IMR-90 (cell line): ENCODE measurements at regions not wholly inside any gene's neighbourhood (a gene's known extent, or its start where the extent isn't known, plus 50 kb on each side); places are given as distances from the start of the nearest gene placed in this dataset.

Source experiments
- ATAC-seq: fragments of 200-7000 bp; cut with Tn5 transposase; 2 replicates; pipeline ENCODE4 v1.9.1; 2020; ENCODE audit warnings: low read depth, mild to moderate bottlenecking, moderate library complexity
- BruUV-seq: library from RNA; stranded (reverse); fragments of 400-500 nt; replicated peaks from 2 replicates; lab custom pipeline; 2021; lab: Mats Ljungman, UMichigan
- CTCF ChIA-PET: fragments of 300-600 bp; formaldehyde crosslinking; extraction: SDS; loops from one replicate; lab custom pipeline; 2021; ENCODE audit warnings: antibody characterized with exemption; lab: Yijun Ruan, JAX
- POLR2A ChIA-PET: fragments of 300-600 bp; sonication (Branson Sonifier 250); formaldehyde crosslinking; loops from one replicate; lab custom pipeline; 2022; ENCODE audit warnings: antibody characterized with exemption; ENCODE audit not compliant: unreplicated experiment; lab: Charles Lee
- DNase-seq: peaks from one replicate; pipeline ENCODE4 v3.0.0; 2013
- H2AFZ ChIP-seq: replicated peaks from 2 replicates; pipeline ENCODE3; 2013; ENCODE audit warnings: low read length, mild to moderate bottlenecking; ENCODE audit not compliant: poor library complexity
- H2AK5ac ChIP-seq: 2 replicates; pipeline ENCODE4 v1.6.1; 2013; ENCODE audit warnings: low read depth, low read length, inconsistent platforms
- H2AK9ac ChIP-seq: replicated peaks from 2 replicates; pipeline ENCODE3; 2013; ENCODE audit warnings: mild to moderate bottlenecking, low read depth, low read length, moderate library complexity; ENCODE audit not compliant: poor library complexity
- H2BK120ac ChIP-seq: 2 replicates; pipeline ENCODE4 v1.6.1; 2013; ENCODE audit warnings: low read depth, low read length, inconsistent platforms
- H2BK15ac ChIP-seq: 3 replicates; pipeline ENCODE4 v1.6.1; 2013; ENCODE audit warnings: low read depth, low read length, inconsistent platforms
- H2BK20ac ChIP-seq: 2 replicates; pipeline ENCODE4 v1.6.1; 2013; ENCODE audit warnings: low read depth, mild to moderate bottlenecking, inconsistent platforms, low read length, moderate library complexity
- H2BK5ac ChIP-seq: 2 replicates; pipeline ENCODE4 v1.6.1; 2013; ENCODE audit warnings: mild to moderate bottlenecking, low read depth, low read length, inconsistent platforms; ENCODE audit not compliant: poor library complexity, severe bottlenecking
- H3K14ac ChIP-seq: replicated peaks from 2 replicates; pipeline ENCODE4 v1.6.1; 2013; ENCODE audit warnings: low read depth, low read length, inconsistent platforms
- H3K18ac ChIP-seq: 2 replicates; pipeline ENCODE4 v1.6.1; 2013; ENCODE audit warnings: low read depth, low read length, control low read depth
- H3K23ac ChIP-seq: 2 replicates; pipeline ENCODE4 v1.6.1; 2013; ENCODE audit warnings: low read depth, low read length, inconsistent platforms
- H3K27ac ChIP-seq: 2 replicates; pipeline ENCODE4 v1.5.1; 2013; ENCODE audit warnings: mild to moderate bottlenecking, control low read depth, low read length; ENCODE audit not compliant: insufficient read depth
- H3K27me3 ChIP-seq: 2 replicates; pipeline ENCODE4 v1.6.1; 2013; ENCODE audit warnings: low read length; ENCODE audit not compliant: control insufficient read depth, insufficient read depth
- H3K36me3 ChIP-seq: 2 replicates; pipeline ENCODE4 v1.6.1; 2013; ENCODE audit warnings: low read length, mixed read lengths; ENCODE audit not compliant: control insufficient read depth, insufficient read depth
- H3K4ac ChIP-seq: 2 replicates; pipeline ENCODE4 v1.6.1; 2013; ENCODE audit warnings: low read depth, low read length, inconsistent platforms
- H3K4me1 ChIP-seq: 2 replicates; pipeline ENCODE4 v1.6.1; 2013; ENCODE audit warnings: low read length, mixed read lengths; ENCODE audit not compliant: control insufficient read depth, insufficient read depth
- H3K4me2 ChIP-seq: 2 replicates; pipeline ENCODE4 v1.6.1; 2013; ENCODE audit warnings: low read depth, mild to moderate bottlenecking, control low read depth, low read length, moderate library complexity
- H3K4me3 ChIP-seq: 2 replicates; pipeline ENCODE4 v1.5.1; 2013; ENCODE audit warnings: low read depth, mild to moderate bottlenecking, control low read depth, low read length, moderate library complexity; ENCODE audit not compliant: insufficient read depth
- H3K56ac ChIP-seq: 2 replicates; pipeline ENCODE4 v1.6.1; 2013; ENCODE audit warnings: low read length, inconsistent platforms; ENCODE audit not compliant: insufficient read depth; ENCODE audit errors: extremely low read depth
- H3K79me1 ChIP-seq, 2 experiments: 2 replicates each; pipeline ENCODE4 v1.6.1; 2013; ENCODE audit warnings: low read length in 2 of 2, inconsistent platforms in 1 of 2, low read depth in 1 of 2
- H3K9ac ChIP-seq: 2 replicates; pipeline ENCODE4 v1.6.1; 2013; ENCODE audit warnings: low read depth, low read length, control low read depth
- H3K9me1 ChIP-seq: 2 replicates; pipeline ENCODE4 v1.6.1; 2013; ENCODE audit warnings: low read length, inconsistent platforms; ENCODE audit not compliant: insufficient read depth
- H3K9me3 ChIP-seq: 2 replicates; pipeline ENCODE4 v1.6.1; 2013; ENCODE audit warnings: low read length; ENCODE audit not compliant: control insufficient read depth, insufficient read depth
- H4K20me1 ChIP-seq: 2 replicates; pipeline ENCODE4 v1.6.1; 2013; ENCODE audit warnings: low read length, inconsistent platforms; ENCODE audit not compliant: insufficient read depth
- H4K5ac ChIP-seq: 2 replicates; pipeline ENCODE4 v1.6.1; 2013; ENCODE audit warnings: mild to moderate bottlenecking, low read depth, low read length, control low read depth
- H4K8ac ChIP-seq, 2 experiments: 2 replicates each; pipeline ENCODE4 v1.6.1; 2013; ENCODE audit warnings: low read depth in 2 of 2, low read length in 2 of 2, control low read depth in 1 of 2, inconsistent platforms in 1 of 2
- H4K91ac ChIP-seq: 2 replicates; pipeline ENCODE4 v1.6.1; 2013; ENCODE audit warnings: low read depth, low read length, inconsistent platforms; ENCODE audit not compliant: insufficient read depth
- CTCF ChIP-seq: conservative IDR thresholded peaks from 2 replicates; pipeline ENCODE4 v1.5.1; 2012; ENCODE audit warnings: mild to moderate bottlenecking, low read depth, low read length, improper control_type of control experiment
- FOS ChIP-seq: fragments of 150-350 bp; IDR thresholded peaks from 2 replicates; pipeline ENCODE4 v1.6.1; 2016; ENCODE audit warnings: low read depth, low read length
- POLR2A ChIP-seq: IDR thresholded peaks from 2 replicates; pipeline ENCODE4 v1.6.1; 2012; ENCODE audit warnings: mild to moderate bottlenecking, low read depth, low read length
- RAD21 ChIP-seq: IDR thresholded peaks from 2 replicates; pipeline ENCODE4 v1.6.1; 2012; ENCODE audit warnings: low read length, improper control_type of control experiment
- RCOR1 ChIP-seq: IDR thresholded peaks from 2 replicates; pipeline ENCODE4 v1.6.1; 2012; ENCODE audit warnings: mild to moderate bottlenecking, low read length, improper control_type of control experiment; ENCODE audit not compliant: insufficient replicate concordance
- RFX5 ChIP-seq: IDR thresholded peaks from 2 replicates; pipeline ENCODE4 v1.8.0; 2012; ENCODE audit warnings: low read depth, mild to moderate bottlenecking, low read length, moderate library complexity
- USF2 ChIP-seq: fragments of 150-350 bp; IDR thresholded peaks from 2 replicates; pipeline ENCODE4 v1.6.1; 2017; ENCODE audit warnings: mild to moderate bottlenecking, antibody characterized with exemption, low read length, low read depth
- WGBS, 2 experiments: methylation state at CpG; one replicate each; pipeline versions ENCODE4 v1.1.5 to v1.1.7; 2013; ENCODE audit warnings: missing lambda C conversion rate in 2 of 2; ENCODE audit not compliant: insufficient read length in 1 of 2; ENCODE audit errors: extremely low coverage in 2 of 2; 5-methylcytosine and 5-hydroxymethylcytosine counted together
- dilution Hi-C: fragments of 300-500 bp; cut with HindIII; formaldehyde crosslinking; loops from one replicate; pipeline ENCODE4 v1.14.3; 2018; ENCODE audit warnings: low sequenced_read_pairs; ENCODE audit not compliant: unreplicated experiment
- in situ Hi-C: fragments of 300-500 bp; cut with MboI; formaldehyde crosslinking; loops from 3 replicates; pipeline ENCODE4 v1.14.3; 2019; ENCODE audit warnings: low sequenced_read_pairs, inconsistent platforms, mixed read lengths
- intact Hi-C: fragments of 100-400 bp; cut with micrococcal nuclease; formaldehyde crosslinking; loops from 2 replicates; pipeline ENCODE4 v1.10.0; 2022

DNA sequence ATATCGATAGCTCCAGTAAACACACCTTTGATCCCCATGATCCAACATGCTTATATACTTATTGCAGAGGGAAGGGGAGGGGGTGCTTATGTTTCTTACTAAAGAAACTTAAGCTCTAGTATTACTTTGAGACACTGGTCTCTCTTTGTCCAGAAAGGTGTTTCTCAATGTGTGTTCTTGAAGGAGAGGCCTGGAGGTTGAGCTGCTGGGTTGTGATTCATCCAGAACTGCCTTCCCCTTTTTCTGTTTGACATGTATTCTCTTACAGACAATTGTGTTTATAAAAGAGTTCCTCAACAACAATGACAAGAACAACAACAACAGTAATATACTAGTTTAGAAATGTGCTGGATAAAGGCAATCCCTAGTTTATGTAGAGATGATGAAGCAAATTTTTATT is 516.0 kb upstream of the FAM98A start:
- H3K79me1 ChIP-seq = no peaks in the 10 kb centered on the region
- intact Hi-C loops = no loop called here
- H3K56ac ChIP-seq = no peak overlapping the region
- H2BK20ac ChIP-seq = no peak overlapping the region
- no peak overlapping the region for H2AFZ ChIP-seq
- no peak overlapping the region for H3K27ac ChIP-seq
- no peak overlapping the region for H2AK9ac ChIP-seq
- no peak overlapping the region for H3K4ac ChIP-seq
- no peaks in the 10 kb centered on the region for H3K36me3 ChIP-seq
- in situ Hi-C loops = no loop called here
- no peak overlapping the region for H2BK15ac ChIP-seq
- no peak overlapping the region for H4K8ac ChIP-seq
- H4K20me1 ChIP-seq = no peaks in the 10 kb centered on the region
- no peak overlapping the region for H3K18ac ChIP-seq
- H3K4me3 ChIP-seq = no peak overlapping the region
- BruUV-seq = no TSS peak
- ATAC-seq (no peak), DNase-seq (no peak)
- H3K9me1 ChIP-seq = no peaks in the 10 kb centered on the region
- no CpG with 5 or more reads among the region's 1 CpG for WGBS, 2 experiments
- no peak overlapping the region for H3K14ac ChIP-seq
- H4K91ac ChIP-seq = no peak overlapping the region
- no peak overlapping the region for H3K23ac ChIP-seq
- H3K9ac ChIP-seq = no peak overlapping the region
- H3K27me3 ChIP-seq = no peaks in the 10 kb centered on the region
- H2BK5ac ChIP-seq = no peak overlapping the region
- no peak overlapping the region for H2BK120ac ChIP-seq
- H3K9me3 ChIP-seq = no peaks in the 10 kb centered on the region
- no peak overlapping the region for H3K4me2 ChIP-seq
- ChIA-PET CTCF (interaction anchor here (0.5 to 1.0 kb wide), 3 partner anchors 15 to 550 kb away, joined by 3 read pairs; no protein-coding TSS in a partner anchor), POLR2A (no interaction called here)
- dilution Hi-C loops = no loop called here
- no peak for TF ChIP-seq POLR2A
- no peak for TF ChIP-seq RAD21
- TF ChIP-seq USF2 = no peak
- no peak for TF ChIP-seq RFX5
- no peak for TF ChIP-seq CTCF
- TF ChIP-seq RCOR1 = no peak
- TF ChIP-seq FOS = no peak
- H2AK5ac ChIP-seq = no peak overlapping the region
- H3K4me1 ChIP-seq = no peaks in the 10 kb centered on the region
- H4K5ac ChIP-seq = no peak overlapping the region
